HUES48 (cell line): ENCODE measurements at regions not wholly inside any gene's neighbourhood (a gene's known extent, or its start where the extent isn't known, plus 50 kb on each side); places are given as distances from the start of the nearest gene placed in this dataset.
A peak's percentile ranks its signal among the peaks of the same experiment; 100 is the strongest.

ENCODE experiments used
- H3K27ac ChIP-seq: one replicate; pipeline ENCODE4 v1.7.0; 2013; ENCODE audit warnings: low read depth, low read length, inconsistent platforms
- H3K27me3 ChIP-seq: 2 replicates; pipeline ENCODE4 v1.6.1; 2013; ENCODE audit warnings: mild to moderate bottlenecking, low read length; ENCODE audit not compliant: control insufficient read depth, insufficient read depth
- H3K36me3 ChIP-seq: 2 replicates; pipeline ENCODE4 v1.6.1; 2013; ENCODE audit warnings: low read length; ENCODE audit not compliant: control insufficient read depth, insufficient read depth
- H3K4me1 ChIP-seq: 2 replicates; pipeline ENCODE4 v1.6.1; 2013; ENCODE audit warnings: mild to moderate bottlenecking, low read length; ENCODE audit not compliant: control insufficient read depth, insufficient read depth
- H3K4me3 ChIP-seq: 2 replicates; pipeline ENCODE4 v1.5.1; 2013; ENCODE audit warnings: mild to moderate bottlenecking, low read depth, low read length
- H3K9ac ChIP-seq: 2 replicates; pipeline ENCODE4 v1.6.1; 2013; ENCODE audit warnings: mild to moderate bottlenecking, low read depth, low read length, moderate library complexity
- H3K9me3 ChIP-seq: 2 replicates; pipeline ENCODE4 v1.6.1; 2013; ENCODE audit warnings: low read length; ENCODE audit not compliant: control insufficient read depth, insufficient read depth

DNA sequence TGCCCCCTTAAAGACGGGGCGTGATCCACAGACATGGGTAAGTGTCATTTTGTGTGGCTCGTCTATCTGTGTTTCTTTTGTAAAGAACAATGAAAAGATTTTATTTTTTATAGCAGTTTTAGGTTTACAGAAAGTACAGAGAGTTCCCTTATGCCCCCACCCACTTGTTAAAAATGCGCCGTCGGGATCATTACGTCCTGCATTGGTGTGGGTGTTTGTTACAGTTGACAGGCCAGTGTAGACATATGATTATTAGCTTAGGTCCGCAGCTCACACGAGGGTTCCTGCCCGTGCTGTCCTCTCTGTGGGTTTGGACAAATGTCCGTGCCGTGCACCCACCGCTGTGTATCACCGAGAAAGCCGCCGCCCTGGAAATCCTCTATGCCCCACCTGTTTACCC lies 50.5 kb downstream of the RGS12 start:
- Histone ChIP-seq H3K9me3 (no peaks in the 10 kb centered on the region), H3K36me3 (no peaks in the 10 kb centered on the region), H3K4me1 (peaks cover 7% of the 10 kb centered on the region), H3K4me3 (no peak overlapping the region), H3K9ac (no peak overlapping the region), H3K27ac (no peak overlapping the region), H3K27me3 (no peaks in the 10 kb centered on the region)

DNA sequence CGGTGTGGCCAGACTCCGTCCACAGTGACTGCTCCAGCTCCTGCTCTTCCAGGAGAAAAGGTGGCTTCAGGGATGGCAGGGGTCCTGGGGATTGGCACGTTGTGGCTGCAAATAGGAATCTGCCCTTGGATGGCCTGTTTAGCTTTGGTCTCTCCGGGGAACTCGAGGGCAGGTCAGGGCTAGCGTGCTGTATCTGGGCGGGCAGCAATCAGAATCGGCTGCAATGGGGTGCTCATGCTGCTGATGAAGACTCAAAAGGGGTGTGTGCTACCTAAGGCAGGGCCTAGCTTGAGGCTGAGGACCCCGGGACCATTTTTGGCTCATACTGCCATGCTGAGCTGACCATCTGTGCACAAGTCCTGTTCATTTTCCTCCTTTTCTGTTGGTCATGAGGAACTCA lies 51.3 kb downstream of the RGS12 start:
- no peaks in the 10 kb centered on the region for H3K9me3 ChIP-seq
- no peaks in the 10 kb centered on the region for H3K27me3 ChIP-seq
- H3K9ac ChIP-seq, result no peak overlapping the region
- peaks cover 15% of the 10 kb centered on the region for H3K4me1 ChIP-seq
- H3K4me3 ChIP-seq, result no peak overlapping the region
- H3K27ac ChIP-seq, result no peak overlapping the region
- no peaks in the 10 kb centered on the region for H3K36me3 ChIP-seq

DNA sequence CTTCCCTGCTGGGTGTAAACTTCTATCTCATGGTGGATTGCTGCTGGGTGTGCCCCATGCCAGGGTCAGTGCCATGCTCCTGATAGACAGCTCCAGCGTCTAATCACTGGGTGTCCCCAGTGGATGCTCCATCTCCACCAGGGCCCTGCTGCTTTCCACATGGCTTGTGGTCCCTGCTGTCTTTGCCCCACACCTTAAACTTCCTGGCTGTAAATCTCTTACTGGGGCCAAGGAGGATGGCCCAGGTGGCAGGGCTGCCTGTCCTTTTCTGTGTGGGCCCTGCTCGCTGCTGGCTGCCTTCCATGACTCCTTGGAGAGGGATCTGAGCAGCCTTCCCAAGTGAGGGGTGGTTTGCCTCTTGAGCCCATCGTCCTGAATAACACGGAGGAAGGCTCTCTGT lies 51.8 kb downstream of the RGS12 start:
- no peak overlapping the region for H3K9ac ChIP-seq
- no peaks in the 10 kb centered on the region for H3K27me3 ChIP-seq
- H3K4me1 ChIP-seq, result peaks cover 19% of the 10 kb centered on the region
- no peak overlapping the region for H3K27ac ChIP-seq
- H3K4me3 ChIP-seq, result no peak overlapping the region
- H3K36me3 ChIP-seq, result no peaks in the 10 kb centered on the region
- H3K9me3 ChIP-seq, result no peaks in the 10 kb centered on the region

DNA sequence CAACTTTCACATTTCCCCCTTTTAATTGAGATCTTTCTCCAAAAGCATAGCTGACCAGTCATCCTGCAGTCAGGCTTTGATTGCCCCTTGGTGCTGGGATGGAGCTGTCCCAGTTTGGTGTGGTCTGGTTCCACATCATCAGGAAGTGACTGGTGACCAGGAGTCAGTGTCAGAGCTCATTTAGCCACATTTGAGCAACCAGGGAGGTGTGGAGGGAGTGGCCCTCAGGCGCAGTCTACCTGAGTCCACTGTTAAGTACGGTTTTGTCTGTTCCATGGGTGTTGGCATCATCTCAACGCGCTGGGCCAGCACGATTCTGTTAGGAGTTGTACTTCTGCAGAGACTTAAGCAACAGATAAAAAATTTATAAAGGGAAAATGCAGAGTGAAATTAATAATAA lies 52.6 kb downstream of the RGS12 start:
- H3K27ac ChIP-seq, result no peak overlapping the region
- H3K9me3 ChIP-seq, result no peaks in the 10 kb centered on the region
- H3K27me3 ChIP-seq, result no peaks in the 10 kb centered on the region
- H3K36me3 ChIP-seq, result no peaks in the 10 kb centered on the region
- no peak overlapping the region for H3K9ac ChIP-seq
- H3K4me3 ChIP-seq, result no peak overlapping the region
- H3K4me1 ChIP-seq, result peaks cover 21% of the 10 kb centered on the region

DNA sequence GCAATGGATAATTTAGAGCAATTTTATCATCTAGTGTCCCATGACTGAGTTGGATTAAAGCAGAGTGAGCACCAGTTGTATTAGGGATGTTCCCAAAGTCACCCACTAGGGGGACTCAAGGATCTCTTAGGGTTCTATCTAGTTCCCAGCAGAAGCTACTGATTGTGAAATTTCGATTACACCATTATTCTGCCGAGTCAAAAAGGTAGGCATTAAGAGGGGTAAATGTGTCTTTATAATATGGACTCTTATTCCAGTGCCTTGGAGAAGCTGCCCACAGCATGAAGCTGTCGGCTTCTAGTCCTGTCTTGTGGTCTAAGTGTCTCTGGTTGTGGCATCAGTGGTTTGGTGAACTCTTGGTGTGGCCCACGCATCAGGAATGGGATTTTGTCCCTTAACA lies 53.3 kb downstream of the RGS12 start:
- no peak overlapping the region for H3K4me3 ChIP-seq
- H3K27ac ChIP-seq, result no peak overlapping the region
- no peak overlapping the region for H3K9ac ChIP-seq
- no peaks in the 10 kb centered on the region for H3K36me3 ChIP-seq
- H3K9me3 ChIP-seq, result no peaks in the 10 kb centered on the region
- no peaks in the 10 kb centered on the region for H3K27me3 ChIP-seq
- peaks cover 21% of the 10 kb centered on the region for H3K4me1 ChIP-seq

DNA sequence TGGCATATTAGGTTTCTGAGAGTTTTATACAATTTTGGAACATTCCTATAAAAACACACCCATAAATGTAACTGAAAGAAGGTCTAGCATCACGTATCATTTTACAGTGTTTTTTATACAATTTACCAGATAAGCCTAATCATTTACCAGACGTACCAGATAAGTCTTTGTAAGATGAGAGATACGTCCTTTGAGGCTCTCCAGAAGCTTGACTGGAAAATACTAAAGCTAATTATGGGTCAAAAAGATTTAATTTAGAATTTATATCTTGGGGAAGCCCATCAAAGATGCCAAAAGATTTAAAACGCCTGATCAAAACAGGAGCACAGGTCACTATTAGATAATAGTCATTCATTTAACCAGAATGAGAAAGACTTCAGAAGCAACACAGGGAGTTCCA lies 55.0 kb downstream of the RGS12 start:
- no peak overlapping the region for H3K9ac ChIP-seq
- H3K4me3 ChIP-seq, result no peak overlapping the region
- no peaks in the 10 kb centered on the region for H3K9me3 ChIP-seq
- no peaks in the 10 kb centered on the region for H3K27me3 ChIP-seq
- H3K4me1 ChIP-seq, result peaks cover 21% of the 10 kb centered on the region
- H3K36me3 ChIP-seq, result no peaks in the 10 kb centered on the region
- H3K27ac ChIP-seq, result no peak overlapping the region

DNA sequence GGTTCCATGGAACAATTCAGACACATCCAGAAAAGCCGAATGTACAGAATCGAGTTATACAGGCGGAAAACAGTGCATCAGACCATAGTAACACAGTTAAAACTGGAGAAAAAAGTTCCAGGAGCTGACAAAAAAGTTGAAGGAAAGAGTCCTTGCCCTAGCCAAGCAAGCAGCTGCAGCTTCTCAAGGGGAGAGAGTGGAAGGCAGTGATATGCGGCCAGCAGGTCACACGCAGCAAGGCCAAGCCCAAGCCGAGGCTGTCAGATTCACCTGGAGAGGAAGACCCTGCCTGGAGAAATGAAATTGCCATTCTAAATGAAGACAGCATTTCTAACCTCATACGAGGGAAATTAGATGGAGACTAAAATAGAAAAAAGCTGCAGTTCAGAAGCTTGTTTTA lies 55.8 kb downstream of the RGS12 start:
- no peaks in the 10 kb centered on the region for H3K9me3 ChIP-seq
- no peak overlapping the region for H3K9ac ChIP-seq
- H3K27me3 ChIP-seq, result no peaks in the 10 kb centered on the region
- H3K27ac ChIP-seq, result peak overlapping the region; percentile 14
- H3K4me1 ChIP-seq, result peaks cover 21% of the 10 kb centered on the region
- no peaks in the 10 kb centered on the region for H3K36me3 ChIP-seq
- no peak overlapping the region for H3K4me3 ChIP-seq

DNA sequence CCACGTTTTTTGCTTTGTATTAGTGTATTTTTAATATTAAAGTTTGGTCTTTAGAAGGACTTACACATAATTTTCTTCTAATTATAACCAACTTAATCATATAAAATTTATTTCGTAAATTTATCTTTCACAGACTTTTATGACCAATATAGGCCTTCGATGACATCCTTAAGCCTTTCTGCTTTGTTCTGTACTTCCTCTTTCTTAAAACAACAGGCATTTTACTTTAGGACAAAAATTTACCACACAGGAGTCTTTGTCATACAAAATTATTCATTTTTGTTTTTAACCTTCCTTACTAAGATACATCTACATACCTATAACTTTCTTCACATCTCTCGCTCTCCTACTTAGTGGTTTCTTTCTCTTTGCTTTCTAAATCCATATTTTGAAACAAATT lies 56.3 kb downstream of the RGS12 start:
- no peaks in the 10 kb centered on the region for H3K9me3 ChIP-seq
- peaks cover 21% of the 10 kb centered on the region for H3K4me1 ChIP-seq
- H3K36me3 ChIP-seq, result no peaks in the 10 kb centered on the region
- H3K4me3 ChIP-seq, result no peak overlapping the region
- H3K27ac ChIP-seq, result peak overlapping the region; percentile 14
- no peaks in the 10 kb centered on the region for H3K27me3 ChIP-seq
- no peak overlapping the region for H3K9ac ChIP-seq

DNA sequence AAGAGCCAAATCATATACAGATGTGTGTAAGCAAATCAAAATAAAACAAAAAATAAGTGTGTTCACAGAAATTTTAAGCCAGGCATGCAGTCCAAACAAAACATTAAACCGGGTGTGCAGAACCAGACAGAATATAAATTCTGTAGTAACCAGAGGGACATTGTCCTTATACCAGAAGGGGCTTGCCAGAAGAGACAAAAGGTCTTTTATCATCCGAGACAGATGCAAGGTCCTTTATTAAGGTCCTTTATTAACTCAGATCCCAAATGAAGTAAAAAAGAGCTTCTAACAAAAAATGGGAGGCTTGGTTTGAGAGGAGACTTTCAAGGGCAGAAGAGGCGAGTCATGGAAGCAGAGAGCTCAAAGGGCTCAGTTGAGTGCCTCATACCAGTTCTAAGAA lies 59.2 kb downstream of the RGS12 start:
- peaks cover 21% of the 10 kb centered on the region for H3K4me1 ChIP-seq
- no peak overlapping the region for H3K4me3 ChIP-seq
- H3K36me3 ChIP-seq, result no peaks in the 10 kb centered on the region
- no peaks in the 10 kb centered on the region for H3K9me3 ChIP-seq
- no peak overlapping the region for H3K9ac ChIP-seq
- no peaks in the 10 kb centered on the region for H3K27me3 ChIP-seq
- no peak overlapping the region for H3K27ac ChIP-seq

DNA sequence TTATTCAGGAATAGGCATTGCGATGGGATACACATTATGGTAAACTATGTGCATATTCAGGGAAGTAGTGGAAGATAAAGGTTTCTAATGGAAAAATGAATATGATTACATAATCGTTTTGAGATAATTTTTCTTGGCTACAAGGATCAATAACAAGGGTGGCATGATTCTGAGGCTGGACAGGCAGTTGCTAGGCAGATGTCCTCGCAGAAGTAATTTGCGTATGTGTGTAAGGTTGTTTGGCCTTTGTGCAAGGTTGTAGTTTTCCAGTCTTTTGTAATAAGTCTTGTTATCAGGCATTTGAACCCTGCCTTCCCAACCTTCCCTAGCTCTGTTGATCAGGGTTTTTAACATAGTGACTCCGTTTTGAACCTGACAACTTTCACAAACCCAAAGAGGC lies 59.7 kb downstream of the RGS12 start:
- Histone ChIP-seq H3K27ac (no peak overlapping the region), H3K27me3 (no peaks in the 10 kb centered on the region), H3K4me3 (no peak overlapping the region), H3K9me3 (no peaks in the 10 kb centered on the region), H3K9ac (no peak overlapping the region), H3K4me1 (peaks cover 21% of the 10 kb centered on the region), H3K36me3 (no peaks in the 10 kb centered on the region)

DNA sequence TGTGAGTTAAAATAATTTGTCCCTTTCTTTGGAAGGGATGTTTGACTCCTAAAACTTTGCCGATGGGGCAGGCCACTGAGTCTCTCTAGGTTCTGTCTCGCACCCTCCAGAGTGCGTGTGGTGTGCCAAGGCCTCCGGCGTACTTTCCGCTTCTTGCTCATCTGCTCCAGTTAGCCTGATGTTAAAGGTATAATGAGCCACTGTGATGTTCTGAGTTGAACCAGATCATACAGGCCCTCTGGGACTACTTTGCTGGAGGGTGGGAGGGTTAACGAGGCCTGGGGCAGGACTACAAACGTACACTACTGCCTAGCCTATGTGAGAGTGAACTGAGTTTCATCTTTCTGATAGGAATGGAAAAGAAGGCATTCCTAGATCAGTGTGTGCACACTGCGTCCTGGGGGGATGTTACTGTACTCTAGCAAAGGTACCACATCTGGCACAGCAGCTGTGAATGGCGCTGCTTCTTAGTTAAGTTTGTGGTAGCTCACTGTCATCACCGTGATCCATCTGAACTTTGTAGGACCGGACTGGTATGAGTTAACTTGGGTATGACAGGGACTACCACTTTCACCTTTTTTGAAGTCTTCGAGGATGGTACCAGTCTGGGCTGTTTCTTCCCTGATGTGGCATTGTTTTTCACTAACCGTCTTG lies 60.2 kb downstream of the RGS12 start:
- H3K27ac ChIP-seq, result no peak overlapping the region
- no peaks in the 10 kb centered on the region for H3K9me3 ChIP-seq
- H3K4me1 ChIP-seq, result peaks cover 17% of the 10 kb centered on the region
- no peaks in the 10 kb centered on the region for H3K27me3 ChIP-seq
- no peak overlapping the region for H3K9ac ChIP-seq
- H3K36me3 ChIP-seq, result no peaks in the 10 kb centered on the region
- H3K4me3 ChIP-seq, result no peak overlapping the region
